Ammon's horn (tissue), 1 donor: ENCODE measurements at regions not wholly inside any gene's neighbourhood (a gene's known extent, or its start where the extent isn't known, plus 50 kb on each side); places are given as distances from the start of the nearest gene placed in this dataset.
A peak's percentile ranks its signal among the peaks of the same experiment; 100 is the strongest.
"Not testable (repeated sequence)": the region's sequence is repeated elsewhere in the genome, so short reads cannot be mapped to it uniquely, and the experiment has no call there.

Source experiments
- DNase-seq: peaks from one replicate; pipeline ENCODE4 v3.0.0-alpha.2; 2016; ENCODE audit warnings: low spot score

DNA sequence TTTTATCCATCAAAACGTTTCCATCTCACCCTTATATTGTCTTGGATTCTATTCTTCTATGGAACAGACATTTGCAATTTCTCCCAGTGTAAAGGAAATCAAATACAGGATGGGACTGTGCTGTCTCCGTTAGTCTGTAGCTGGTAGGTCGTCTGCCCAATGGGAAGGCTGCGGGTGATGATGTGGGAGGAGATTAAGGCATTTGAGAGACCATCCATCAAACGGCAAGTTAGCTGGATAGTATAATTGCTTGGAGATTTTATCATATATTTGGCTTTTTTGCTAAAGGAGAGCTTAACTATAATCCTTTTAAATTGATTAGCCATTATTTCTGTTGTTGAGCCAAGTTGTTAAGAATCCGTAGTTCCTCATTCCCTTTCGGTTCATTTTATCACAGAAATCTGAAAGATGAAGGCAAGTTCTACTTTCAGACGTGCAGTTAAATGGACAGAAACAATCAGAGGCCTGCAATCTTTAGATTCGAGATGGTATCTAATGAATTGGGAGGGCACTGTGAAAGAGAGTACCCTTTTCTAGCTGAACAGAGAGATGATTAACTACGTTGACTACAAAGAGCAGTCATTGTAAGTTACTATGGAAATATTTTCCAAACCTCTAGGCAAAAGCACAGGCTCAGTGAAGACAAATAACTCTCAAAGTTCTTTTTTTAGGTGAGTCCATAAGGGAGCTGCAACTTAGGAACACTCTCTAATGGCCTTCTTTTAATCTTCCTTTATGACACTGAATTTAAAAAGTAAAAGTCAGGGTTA is 253.3 kb upstream of the KIAA1217 start:
- no peak for DNase-seq

DNA sequence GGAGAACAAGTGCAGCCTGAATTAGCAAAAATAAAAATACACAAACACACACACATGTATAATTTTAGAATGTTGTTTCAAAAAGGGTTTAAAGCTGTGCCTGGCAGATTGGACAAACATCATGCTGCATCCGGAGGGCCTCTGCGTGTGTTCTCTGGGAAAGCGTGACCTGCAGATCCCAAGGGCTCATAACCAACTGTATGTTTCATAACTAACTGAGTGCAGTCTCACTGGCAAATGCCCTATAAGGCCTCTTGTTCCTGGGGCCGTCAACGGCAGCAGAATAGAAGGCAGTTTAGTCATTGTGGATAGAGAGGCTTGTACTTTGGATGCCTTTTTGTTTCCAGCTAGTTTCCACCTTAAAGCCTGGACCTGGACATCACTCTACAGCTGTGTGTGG is 243.8 kb upstream of the KIAA1217 start:
- DNase-seq = no peak

DNA sequence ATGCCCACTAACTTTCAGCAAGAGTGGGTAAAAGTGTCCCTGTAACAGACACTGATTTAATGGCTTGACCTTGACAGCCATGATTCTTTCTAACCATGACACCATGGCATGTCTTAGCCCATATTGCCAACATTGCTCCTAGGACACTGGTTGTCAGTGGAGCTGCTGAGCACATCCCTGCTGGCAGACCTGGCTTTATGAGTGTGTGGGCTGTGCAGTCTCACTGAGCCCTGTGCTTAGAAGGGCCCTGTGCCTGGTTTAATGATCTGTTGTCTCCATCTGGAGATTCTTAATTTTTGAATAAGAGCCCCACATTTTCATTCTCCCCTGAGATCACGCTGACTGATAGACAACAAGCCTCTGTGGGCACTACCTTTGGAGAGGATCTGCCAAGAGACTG is 243.1 kb upstream of the KIAA1217 start:
- peak; percentile 46 for DNase-seq

DNA sequence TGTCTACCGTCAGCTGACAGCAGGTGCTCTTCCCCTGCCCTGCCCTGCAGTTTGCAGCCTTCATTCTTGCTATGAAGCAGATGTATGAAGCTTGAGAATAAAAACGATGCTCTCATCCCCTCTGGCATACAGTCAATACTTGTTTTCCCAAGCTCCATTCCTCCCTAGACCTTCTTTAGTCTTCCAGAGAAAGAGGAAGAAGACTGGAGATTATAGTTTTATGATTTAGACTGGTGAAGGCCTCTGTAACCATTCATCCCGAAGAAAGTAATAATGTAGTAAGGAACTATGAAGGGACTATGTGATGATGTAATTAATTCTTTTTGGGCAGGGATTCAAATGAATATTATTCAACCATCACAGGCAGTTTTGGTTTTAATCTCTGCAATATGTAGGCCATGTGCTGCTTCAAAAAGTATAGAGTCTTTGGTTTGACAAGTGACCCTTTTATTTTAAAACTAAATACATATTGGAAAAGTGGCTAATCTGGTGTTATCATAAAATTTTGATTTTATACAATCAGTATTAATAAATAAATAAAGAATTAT is 242.4 kb upstream of the KIAA1217 start:
- DNase-seq = no peak

DNA sequence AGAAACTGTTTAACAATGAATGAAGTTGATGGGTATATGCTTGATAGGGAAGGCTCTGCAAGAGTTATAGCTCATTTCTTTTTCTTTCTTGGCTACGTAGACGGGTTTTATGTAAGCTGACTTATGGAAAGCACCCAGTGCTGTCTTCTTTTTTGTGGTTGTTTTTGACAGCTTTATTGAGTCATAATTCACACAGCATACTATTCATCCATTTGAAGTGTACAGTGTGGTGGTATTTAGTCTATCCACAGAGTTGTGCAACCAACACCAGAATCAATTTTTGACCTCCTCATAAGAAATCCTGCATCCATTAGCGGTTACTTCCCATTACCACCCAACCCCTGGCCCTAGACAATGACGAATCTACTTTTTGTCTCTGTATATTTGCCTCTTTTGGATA is 240.6 kb upstream of the KIAA1217 start:
- DNase-seq = no peak

DNA sequence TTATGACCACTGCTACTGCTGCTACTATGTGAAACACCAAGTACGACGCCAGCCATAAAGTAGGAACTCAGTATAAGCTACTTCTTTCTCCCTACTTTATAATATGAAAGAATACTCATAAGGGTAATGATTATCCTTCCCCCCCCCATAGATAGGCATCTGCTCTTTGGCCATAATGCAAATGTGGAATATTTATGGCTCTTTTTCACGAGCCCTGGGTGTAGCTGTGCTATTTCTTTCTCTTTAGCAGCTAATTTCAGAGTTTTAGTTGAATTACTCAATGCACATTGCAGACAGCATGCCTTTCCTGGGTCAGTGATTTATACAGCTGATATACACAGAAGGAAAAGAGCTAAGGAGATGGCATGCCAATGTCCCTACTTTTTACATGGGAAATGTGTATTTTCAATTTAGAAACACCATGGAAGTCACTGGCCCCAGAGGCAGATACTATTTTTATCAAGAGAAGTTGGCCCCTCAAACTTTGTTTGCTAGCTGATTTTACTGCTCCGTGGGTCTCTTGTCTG is 234.1 kb upstream of the KIAA1217 start:
- no peak for DNase-seq

DNA sequence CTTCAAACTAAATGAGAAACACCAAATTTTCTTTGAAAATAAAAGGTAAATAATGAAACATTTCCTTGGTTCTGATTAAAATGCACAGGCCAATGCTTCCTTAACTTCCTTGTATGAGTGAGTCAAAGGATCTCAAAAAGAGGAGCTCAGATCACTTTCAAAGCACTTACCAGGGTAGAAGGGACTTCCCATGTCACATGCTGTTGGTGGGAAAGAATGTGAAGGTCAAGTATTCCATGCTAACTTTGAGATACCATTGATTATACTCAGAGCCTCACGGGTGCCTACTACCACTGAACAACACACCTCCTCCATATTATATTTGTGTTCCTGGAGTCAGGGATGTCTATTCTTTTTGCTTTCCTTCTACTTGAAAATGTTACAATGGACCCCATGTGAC is 233.5 kb upstream of the KIAA1217 start:
- no peak for DNase-seq

DNA sequence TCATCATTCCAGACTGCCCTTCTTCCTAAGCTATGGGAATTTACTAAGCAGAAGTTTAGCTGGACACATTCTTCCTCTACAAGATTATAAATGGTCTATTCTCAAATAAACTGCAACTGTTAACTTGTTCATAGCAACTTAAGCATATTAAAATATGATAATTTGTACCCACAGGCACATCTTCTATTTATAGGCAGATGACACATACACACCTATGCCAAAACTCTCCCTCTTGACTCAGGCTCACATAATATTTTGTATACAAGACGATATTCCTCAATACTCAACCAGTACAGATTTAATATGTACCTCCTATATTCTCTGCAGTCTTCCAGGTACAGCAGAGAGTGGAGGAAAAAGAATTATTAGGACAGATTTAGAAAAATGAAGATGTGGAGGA is 232.7 kb upstream of the KIAA1217 start:
- no peak for DNase-seq

DNA sequence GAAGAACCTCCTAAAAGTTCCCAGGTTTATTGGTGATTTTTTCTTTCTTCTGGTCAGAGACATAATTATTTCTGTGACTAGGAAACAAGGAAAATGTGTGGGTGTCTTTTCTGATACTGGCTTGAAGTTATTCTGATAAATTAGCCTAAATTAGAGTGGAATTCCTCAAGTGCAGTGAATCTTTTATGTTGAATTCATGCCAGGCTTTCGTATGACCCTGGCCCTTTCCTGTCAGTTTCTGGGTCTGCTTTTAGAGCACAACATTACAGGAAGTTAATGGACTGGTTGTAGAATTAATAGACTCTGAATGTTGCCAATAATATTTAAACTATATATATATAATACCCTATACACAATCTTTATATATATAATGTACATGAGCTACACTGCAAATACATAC is 230.6 kb upstream of the KIAA1217 start:
- no peak for DNase-seq

DNA sequence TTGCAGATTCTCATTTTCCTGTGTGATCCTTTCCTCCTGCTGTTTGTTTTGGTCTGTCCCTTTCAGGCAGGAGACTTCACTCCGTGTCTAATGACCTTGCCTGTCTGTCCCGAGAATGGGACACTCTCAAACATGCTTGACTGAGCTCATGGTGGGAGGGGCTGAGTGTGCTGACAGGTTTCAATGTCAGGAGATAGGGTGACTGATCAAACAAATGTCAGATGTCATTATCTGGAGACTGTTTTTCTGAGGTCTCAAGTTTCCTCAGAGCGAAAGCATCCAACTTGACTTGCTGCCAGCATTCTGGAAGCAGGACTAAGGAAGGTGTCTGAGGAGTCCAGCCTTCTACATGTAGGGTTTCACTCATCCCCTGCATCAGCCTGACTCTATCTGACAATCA is 228.8 kb upstream of the KIAA1217 start:
- DNase-seq = no peak

DNA sequence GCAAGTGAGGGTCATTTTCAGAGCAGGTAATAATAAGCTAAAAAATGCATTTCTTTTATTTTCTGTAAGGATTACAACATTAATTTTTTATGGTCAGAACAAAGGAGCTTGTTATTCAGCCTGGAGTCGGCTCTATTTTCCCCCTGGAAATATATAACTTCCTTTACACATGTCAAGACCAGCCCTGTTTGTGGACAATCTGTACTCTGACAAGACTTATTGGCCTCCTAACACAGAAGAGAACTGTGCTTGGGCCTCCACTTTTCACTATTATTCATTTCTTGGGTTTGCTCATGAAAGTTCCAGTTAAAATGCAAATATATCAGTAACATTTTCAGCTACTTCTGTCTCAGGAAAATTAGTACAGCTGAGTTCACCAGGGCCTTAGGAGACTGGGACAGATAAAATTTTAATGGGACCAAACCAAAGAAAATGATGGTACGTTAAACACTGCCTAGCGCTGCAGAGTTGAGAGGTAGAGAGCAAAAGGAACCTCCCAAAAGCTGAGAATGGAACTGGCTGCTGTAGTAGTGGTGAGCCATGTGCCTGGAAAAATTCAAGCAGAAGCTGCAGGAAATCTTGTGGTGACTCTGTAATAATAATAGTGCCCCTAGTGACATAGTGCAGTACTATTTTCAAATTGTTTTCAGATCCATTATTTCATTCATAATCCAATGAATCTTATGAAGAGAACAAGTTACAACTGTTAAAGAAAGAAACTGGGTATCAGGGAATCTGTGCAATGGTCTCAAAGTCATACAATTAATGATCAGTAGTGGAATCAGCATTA is 227.2 kb upstream of the KIAA1217 start:
- no peak for DNase-seq

DNA sequence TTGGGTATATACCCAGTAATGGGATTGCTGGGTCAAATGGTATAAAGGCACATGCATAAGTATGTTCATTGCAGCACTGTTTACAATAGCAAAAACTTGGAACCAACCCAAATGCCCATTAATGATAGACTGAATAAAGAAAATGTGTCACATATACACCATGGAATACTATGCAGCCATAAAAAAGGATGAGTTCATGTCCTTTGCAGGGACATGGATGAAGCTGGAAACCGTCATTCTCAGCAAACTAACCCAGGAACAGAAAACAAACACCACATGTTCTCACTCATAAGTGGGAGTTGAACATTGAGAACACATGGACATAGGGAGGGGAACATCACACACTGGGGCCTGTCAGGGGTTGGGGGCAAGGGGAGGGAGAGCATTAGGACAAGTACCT is 224.5 kb upstream of the KIAA1217 start:
- not testable (repeated sequence) for DNase-seq

DNA sequence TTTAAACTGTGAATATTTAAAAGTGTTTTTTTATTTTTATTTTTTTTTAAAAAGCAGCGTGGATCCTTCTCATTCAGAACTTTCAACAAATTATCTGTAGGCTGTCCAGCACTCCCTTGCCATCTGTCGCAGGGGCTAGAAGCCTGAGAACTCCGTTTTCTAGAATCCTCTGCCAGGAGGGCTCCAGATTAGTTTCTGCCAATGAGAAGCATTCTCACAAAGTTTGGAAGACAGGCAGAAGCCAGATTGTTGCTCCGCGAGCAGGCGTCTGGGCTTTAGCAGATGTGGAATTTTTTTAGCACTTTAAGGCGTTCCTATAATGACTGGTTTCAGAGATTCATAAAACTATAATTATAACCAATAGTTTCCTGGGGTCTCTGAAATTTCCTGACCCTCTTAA is 220.9 kb upstream of the KIAA1217 start:
- DNase-seq = no peak

DNA sequence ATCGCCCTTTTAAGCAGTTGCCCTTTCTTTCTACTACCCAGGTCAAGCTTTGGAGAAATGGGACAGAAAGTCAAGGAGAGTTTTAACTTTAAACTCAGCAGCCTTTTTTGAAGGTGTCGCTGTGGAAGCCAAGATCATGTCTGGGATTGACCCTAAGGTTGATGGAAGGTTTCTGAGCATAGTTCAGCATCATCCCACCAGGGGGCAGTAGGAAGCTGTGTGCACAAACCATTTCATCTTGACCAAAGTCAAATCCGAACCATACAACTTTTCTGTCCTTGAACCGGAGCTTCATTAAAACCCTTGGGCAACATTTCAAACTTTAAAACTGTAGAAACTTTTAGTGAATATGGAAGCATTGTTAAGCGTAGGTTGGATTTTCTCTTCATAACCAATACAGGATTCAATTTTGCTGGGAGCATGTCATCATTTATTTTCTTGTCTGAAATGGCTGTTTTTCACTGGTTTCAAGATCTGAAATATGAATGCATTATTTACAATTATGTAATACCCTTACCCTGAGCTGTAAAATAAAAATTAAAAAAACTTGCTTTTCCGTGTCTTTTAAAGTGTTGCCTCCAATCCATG is 214.4 kb upstream of the KIAA1217 start:
- peak; percentile 66 for DNase-seq

DNA sequence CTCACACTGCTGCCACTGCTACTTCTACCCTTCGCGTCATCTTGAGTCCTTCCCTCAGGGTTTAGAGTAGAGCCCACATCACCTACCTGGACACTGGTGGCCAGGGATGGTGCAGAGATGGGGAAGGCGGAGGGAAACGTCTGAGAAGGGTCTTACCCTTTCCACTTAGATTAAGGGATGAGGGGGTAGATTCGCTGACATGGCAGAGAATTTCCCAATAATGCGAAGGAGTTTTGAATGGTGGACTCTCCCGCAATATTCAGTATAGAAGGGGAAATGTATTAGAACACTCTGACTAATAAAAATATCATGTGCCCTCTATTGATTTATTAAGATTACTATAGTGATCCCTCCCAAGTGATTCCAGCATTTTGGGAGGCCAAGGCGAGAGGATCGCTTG is 209.5 kb upstream of the KIAA1217 start:
- DNase-seq = no peak

DNA sequence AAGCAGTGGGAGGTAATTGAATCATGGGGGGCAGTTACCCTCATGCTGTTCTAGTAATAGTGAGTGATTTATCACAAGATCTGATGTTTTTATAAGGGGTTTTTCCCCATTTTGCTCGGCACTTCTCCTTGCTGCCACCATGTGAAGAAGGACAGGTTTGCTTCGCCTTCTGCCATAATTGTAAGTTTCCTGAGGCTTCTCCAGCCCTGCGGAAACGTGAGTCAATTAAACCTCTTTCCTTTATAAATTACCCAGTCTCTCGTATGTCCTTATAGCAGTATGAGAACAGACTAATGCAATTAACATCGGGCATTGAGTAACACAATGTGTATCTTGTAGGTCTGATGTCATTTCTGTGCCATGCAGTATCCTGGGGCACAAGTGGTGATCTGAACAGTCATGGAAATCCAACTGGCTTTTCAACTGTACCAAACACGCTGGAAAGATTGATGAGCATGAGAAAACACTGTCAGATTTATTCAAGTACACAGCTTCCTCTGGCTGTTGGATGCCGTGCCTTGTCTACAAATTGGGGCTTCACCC is 208.6 kb upstream of the KIAA1217 start:
- no peak for DNase-seq

DNA sequence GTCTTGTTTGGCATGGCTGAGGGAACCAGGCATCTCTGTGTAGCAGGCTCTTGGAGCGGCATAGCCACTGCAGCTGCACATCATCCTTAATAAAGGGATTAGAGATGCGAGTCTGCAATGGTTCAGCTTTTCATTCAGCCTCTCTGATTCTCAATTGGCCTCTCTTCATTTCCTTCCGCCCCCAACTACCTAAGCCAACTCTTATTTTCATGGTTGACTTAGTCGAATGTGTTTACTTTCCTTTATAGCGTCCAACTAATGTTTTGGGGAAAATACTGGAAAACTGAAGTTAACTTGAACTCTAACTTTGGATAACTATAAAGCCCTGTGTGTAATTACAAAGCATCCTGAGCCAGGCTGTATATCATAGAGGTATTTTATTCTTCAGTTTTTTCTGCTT is 202.2 kb upstream of the KIAA1217 start:
- no peak for DNase-seq

DNA sequence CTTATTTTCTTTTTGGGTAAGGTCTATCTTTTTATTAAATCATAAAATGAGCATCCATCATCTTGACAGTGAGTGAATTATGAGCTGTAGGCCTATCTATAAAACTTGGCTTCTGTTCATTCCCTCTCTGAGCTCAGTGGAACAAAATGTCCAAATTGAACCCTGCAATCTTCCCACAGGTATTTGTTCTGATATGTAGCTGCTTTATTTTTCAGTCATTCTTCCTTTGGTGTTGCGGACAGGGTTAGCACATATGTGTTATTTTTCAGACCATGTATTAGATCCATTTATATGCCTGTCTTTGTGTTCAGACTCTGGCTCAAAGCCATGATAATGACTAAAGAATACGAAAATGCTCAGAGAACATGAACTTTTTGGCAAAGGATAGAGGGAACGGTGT is 201.6 kb upstream of the KIAA1217 start:
- DNase-seq = no peak

DNA sequence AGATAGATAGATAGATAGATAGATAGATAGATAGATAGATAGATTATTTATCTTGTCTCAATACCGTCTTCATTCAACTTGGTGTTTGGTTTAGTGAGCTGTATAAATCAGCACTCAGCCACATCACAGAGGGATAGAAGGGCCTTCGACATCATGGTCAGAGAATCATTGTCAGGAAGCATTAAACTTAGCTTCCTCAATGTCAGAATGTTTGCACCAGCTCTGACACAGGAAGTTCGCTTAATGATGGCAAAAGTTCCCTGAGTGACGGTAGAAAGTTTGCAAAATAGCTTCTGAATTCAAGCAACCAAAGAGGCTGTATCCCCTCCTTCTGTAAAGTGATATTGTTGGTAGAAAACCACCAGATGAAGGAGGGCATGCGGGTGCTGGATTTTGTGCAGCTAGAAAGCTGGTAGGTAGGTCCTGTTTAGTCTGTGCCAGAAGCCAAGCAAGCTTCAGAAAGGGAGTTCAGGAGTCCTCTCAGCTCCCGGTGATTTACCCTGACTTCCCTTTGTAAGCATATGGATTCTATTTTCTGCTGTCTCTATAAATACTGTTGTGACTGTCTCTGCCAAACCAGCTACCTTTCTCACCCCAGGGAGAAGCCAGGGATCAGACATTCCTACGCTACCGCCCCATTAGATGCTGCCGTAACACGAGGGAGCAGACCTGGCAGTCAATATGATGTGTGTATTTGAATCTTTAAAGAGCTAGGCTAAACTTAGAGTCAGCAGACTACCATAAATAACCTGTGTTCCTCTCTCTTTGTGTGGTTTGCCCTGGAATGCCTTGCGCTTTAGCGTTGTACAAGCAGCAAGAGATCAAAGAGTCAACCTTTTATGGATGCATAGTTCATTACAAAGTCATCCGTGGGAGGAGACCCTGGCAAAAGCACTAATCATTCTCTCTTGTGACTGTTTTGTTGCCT is 200.5 kb upstream of the KIAA1217 start:
- DNase-seq = no peak

DNA sequence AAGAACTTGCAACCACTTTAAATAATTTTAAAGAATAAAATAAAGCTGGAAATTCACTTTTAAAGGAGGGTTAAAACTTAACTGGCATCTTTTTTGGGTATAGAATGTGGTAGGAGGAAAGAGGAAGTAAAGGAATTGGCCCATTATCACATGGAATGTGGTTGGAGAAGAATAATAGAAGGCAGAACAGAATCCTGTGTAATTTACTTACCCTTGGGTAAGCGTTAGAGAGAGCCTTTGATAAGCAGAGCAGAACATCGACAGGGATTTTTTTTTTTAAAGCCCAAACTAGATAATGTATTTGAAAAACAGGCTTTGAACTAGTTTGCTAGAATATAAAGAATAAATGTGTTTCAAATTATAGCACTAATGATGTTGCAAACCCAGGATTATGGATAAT is 199.8 kb upstream of the KIAA1217 start:
- DNase-seq = no peak

DNA sequence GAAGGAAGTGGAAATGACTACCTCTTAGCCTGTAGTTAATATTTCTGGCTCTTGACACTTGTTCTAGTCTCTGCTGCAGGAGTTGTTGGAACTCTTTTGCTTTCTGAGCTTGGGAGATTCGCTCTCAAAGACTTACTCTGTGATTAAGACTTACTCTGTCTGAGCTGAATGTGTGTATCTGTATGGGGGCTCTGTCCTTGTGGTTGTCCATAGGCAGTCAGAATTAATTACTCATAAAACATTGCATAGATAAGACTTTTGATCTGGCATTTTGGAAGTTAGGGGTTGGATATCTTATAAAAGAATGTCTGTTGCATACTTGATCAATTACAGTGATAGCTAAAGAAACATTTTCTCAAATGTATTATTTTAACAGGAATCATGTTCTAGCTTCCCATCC is 199.2 kb upstream of the KIAA1217 start:
- no peak for DNase-seq
